ENCODE measurements at regions not wholly inside any gene's neighbourhood (a gene's known extent, or its start where the extent isn't known, plus 50 kb on each side); places are given as distances from the start of the nearest gene placed in this dataset.
"Not testable (repeated sequence)": the region's sequence is repeated elsewhere in the genome, so short reads cannot be mapped to it uniquely, and the experiment has no call there.

DNA sequence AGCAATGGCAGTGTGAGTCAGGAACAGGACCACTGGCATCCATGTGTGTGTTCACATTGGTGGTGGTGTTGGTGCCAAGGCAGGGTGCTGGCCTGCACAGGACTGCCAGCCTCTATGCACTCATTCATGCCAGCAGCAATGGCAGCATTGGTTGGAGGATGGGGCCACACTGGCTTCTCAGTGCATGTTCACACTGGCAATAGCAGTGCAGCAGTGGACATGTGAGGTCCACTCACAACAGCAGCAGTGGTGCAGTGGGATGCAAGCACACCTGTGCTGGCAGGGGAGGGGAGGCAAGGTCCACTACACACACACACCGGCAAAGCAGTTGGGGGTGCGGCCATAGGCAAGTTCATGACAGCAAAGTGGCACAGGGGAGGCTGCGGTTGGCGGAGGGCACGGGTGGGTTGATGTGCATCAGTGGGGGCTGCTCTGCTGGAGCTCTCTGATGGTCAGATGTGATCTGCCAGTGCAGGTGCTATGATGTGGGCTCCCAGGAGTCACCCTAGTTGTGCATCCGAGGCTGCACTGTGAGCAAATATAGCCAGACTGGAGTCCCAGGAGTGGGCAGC lies 57.8 kb upstream of the TNKS2 start:
- H3K4me1 ChIP-seq, result peaks cover 0 to 17% (median 13%) of the 10 kb centered on the region in 4 donors
- H3K4me3 ChIP-seq, result no peak overlapping the region
- intact Hi-C loops (cut with DNase I), result no loop called here
- WGBS, result 100% methylated on average over 5 of the region's 6 CpGs
- TF ChIP-seq EP300 (IDR thresholded peaks at IDR 0.05) (no peak), CTCF (IDR thresholded peaks at IDR 0.05) (no peak), POLR2AphosphoS5 (IDR thresholded peaks at IDR 0.05) (no peak), POLR2A (IDR thresholded peaks at IDR 0.05; ENCODE audit: low read depth) (no peak)
- H3K36me3 ChIP-seq, result no peaks in the 10 kb centered on the region
- H3K27ac ChIP-seq (replicated peaks in 1 of 4), result no peak overlapping the region
- H3K9me3 ChIP-seq, result peaks cover 0 to 5% (median 0%) of the 10 kb centered on the region in 4 donors
- no peaks in the 10 kb centered on the region for H3K27me3 ChIP-seq
- no peak for DNase-seq (ENCODE audit: extremely low spot score)

- H3K27me3 ChIP-seq; H3K36me3 ChIP-seq; H3K4me3 ChIP-seq; intact Hi-C loops (cut with DNase I); DNase-seq (ENCODE audit: extremely low spot score); H3K4me1 ChIP-seq; H3K27ac ChIP-seq (replicated peaks in 1 of 4); H3K9me3 ChIP-seq: not testable (repeated sequence)
- 69% methylated on average over 3 of the region's 3 CpGs for WGBS
Observed at GRCh38 chr10:91732265-91732664, 66.0 kb upstream of the TNKS2 start.

GRCh38 chr10:91729339-91729738 lies 68.9 kb upstream of the TNKS2 start:
- H3K4me1 ChIP-seq; H3K9me3 ChIP-seq; H3K27me3 ChIP-seq; intact Hi-C loops (cut with DNase I); H3K36me3 ChIP-seq; H3K4me3 ChIP-seq; H3K27ac ChIP-seq (replicated peaks in 1 of 4); DNase-seq (ENCODE audit: extremely low spot score): not testable (repeated sequence)

DNA sequence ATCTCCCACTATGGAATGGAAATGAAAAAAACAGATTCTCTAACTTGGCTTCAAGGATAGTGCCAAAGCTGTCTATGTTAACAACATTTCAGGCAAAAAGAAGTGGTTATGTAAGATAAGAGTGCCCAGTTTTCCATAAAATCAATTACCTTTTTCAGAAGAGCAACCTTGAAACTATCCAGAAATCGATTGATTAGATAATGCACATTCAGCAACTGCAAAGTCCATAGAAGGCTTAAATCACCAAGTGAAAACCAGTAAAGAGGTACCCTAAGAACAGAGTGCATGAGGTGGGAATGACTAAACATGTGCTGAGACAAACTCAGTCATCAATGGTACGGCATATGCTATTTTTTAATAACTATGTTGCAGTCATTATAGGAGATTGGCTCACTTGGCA lies 71.9 kb upstream of the TNKS2 start:
- WGBS, result 75% methylated on average over 2 of the region's 2 CpGs
- H3K36me3 ChIP-seq, result no peaks in the 10 kb centered on the region
- TF ChIP-seq POLR2AphosphoS5 (IDR thresholded peaks at IDR 0.05), result no peak
- TF ChIP-seq CTCF (IDR thresholded peaks at IDR 0.05), result no peak
- TF ChIP-seq POLR2A (IDR thresholded peaks at IDR 0.05; ENCODE audit: low read depth), result no peak
- no peak for TF ChIP-seq EP300 (IDR thresholded peaks at IDR 0.05)
- intact Hi-C loops (cut with DNase I), result no loop called here
- no peak overlapping the region for H3K4me3 ChIP-seq
- H3K4me1 ChIP-seq, result no peaks in the 10 kb centered on the region
- H3K9me3 ChIP-seq, result no peaks in the 10 kb centered on the region
- no peak for DNase-seq (ENCODE audit: extremely low spot score)
- H3K27ac ChIP-seq (replicated peaks in 1 of 4), result no peak overlapping the region
- no peaks in the 10 kb centered on the region for H3K27me3 ChIP-seq

DNA sequence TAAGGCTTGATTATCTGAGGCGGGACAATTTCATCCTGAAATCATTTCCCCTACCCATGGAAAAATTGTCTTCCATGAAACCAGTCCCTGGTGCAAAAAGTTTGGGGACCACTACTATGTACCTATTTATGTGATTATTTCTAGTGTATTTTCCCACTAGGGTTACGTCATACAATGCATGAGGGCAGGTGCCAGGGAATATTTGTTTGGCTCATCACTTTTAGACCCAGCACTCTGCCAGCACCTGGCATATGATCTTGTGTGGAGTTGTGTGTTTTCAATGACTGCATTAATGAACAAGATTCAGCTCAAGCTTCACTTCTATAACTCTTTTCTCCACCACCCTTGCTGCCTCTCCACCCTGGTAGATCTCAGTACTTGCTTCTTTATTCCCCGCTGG lies 73.3 kb upstream of the TNKS2 start:
- Histone ChIP-seq H3K27me3 (no peaks in the 10 kb centered on the region), H3K9me3 (no peaks in the 10 kb centered on the region), H3K27ac (replicated peaks in 1 of 4) (no peak overlapping the region), H3K4me1 (no peaks in the 10 kb centered on the region), H3K36me3 (no peaks in the 10 kb centered on the region), H3K4me3 (no peak overlapping the region)
- intact Hi-C loops (cut with DNase I), result no loop called here
- TF ChIP-seq EP300 (IDR thresholded peaks at IDR 0.05), result no peak
- no peak for TF ChIP-seq POLR2A (IDR thresholded peaks at IDR 0.05; ENCODE audit: low read depth)
- no peak for TF ChIP-seq CTCF (IDR thresholded peaks at IDR 0.05)
- TF ChIP-seq POLR2AphosphoS5 (IDR thresholded peaks at IDR 0.05), result no peak
- WGBS, result 95% methylated on average over 3 of the region's 3 CpGs
- no peak for DNase-seq (ENCODE audit: extremely low spot score)

GRCh38 chr10:91713461-91714072 lies 80.7 kb upstream of the PPP1R3C start:
- WGBS, result 94% methylated on average over 1 of the region's 1 CpG
- Histone ChIP-seq H3K36me3 (no peaks in the 10 kb centered on the region), H3K4me3 (no peak overlapping the region), H3K27ac (replicated peaks in 1 of 4) (no peak overlapping the region), H3K4me1 (peaks cover 0 to 32% (median 26%) of the 10 kb centered on the region in 4 donors), H3K9me3 (no peaks in the 10 kb centered on the region), H3K27me3 (no peaks in the 10 kb centered on the region)
- intact Hi-C loops (cut with DNase I), result no loop called here
- DNase-seq (ENCODE audit: extremely low spot score), result no peak
- no peak for TF ChIP-seq POLR2A (IDR thresholded peaks at IDR 0.05; ENCODE audit: low read depth)
- no peak for TF ChIP-seq EP300 (IDR thresholded peaks at IDR 0.05)
- TF ChIP-seq CTCF (IDR thresholded peaks at IDR 0.05), result no peak
- TF ChIP-seq POLR2AphosphoS5 (IDR thresholded peaks at IDR 0.05), result no peak
